DND-41 (cell line): ENCODE measurements at regions not wholly inside any gene's neighbourhood (a gene's known extent, or its start where the extent isn't known, plus 50 kb on each side); places are given as distances from the start of the nearest gene placed in this dataset.

Source experiments
- ATAC-seq: fragments of 200-7000 bp; cut with Tn5 transposase; 3 replicates; pipeline ENCODE4 v1.9.1; 2021; ENCODE audit warnings: low read depth; ENCODE audit not compliant: insufficient read depth
- DNase-seq: peaks from one replicate; pipeline ENCODE4 v3.0.0-alpha.2; 2020
- H2AFZ ChIP-seq: 2 replicates; pipeline ENCODE4 v1.6.0; 2012; ENCODE audit warnings: low read depth, low read length
- H3K27ac ChIP-seq: 2 replicates; pipeline ENCODE4 v1.5.1; 2012; ENCODE audit warnings: low read length, inconsistent platforms
- H3K27me3 ChIP-seq: fragments of 200-600 bp; sonication (generic); 2 replicates; pipeline ENCODE4 v1.6.0; 2012; ENCODE audit warnings: low read length, mild to moderate bottlenecking, inconsistent platforms; ENCODE audit not compliant: insufficient read depth, poor library complexity
- H3K36me3 ChIP-seq: 2 replicates; pipeline ENCODE4 v1.5.1; 2012; ENCODE audit warnings: low read length, inconsistent platforms; ENCODE audit not compliant: insufficient read depth
- H3K4me1 ChIP-seq: 2 replicates; pipeline ENCODE4 v1.5.1; 2012; ENCODE audit warnings: mild to moderate bottlenecking, low read length; ENCODE audit not compliant: insufficient read depth
- H3K4me2 ChIP-seq: 2 replicates; pipeline ENCODE4 v1.6.0; 2012; ENCODE audit warnings: mild to moderate bottlenecking, moderate library complexity, low read length, inconsistent platforms; ENCODE audit not compliant: insufficient read depth
- H3K4me3 ChIP-seq, 2 experiments: fragments of 200-600 bp in 1 of 2; shearing (Covaris generic) in 1 of 2; 2 replicates each; pipeline ENCODE4 v1.5.1; 2012 to 2016; ENCODE audit warnings: inconsistent platforms in 2 of 2, low read length in 2 of 2, mild to moderate bottlenecking in 2 of 2, low read depth in 1 of 2, moderate library complexity in 1 of 2
- H3K79me2 ChIP-seq: 2 replicates; pipeline ENCODE4 v1.6.0; 2012; ENCODE audit warnings: low read length, inconsistent platforms; ENCODE audit not compliant: insufficient read depth
- H3K9ac ChIP-seq: 2 replicates; pipeline ENCODE4 v1.6.0; 2012; ENCODE audit warnings: low read depth, mild to moderate bottlenecking, inconsistent platforms, low read length, moderate library complexity
- H3K9me3 ChIP-seq: 2 replicates; pipeline ENCODE4 v1.5.1; 2012; ENCODE audit warnings: low read length, moderate library complexity, mild to moderate bottlenecking, inconsistent platforms; ENCODE audit not compliant: insufficient read depth, severe bottlenecking
- H4K20me1 ChIP-seq: 2 replicates; pipeline ENCODE4 v1.6.0; 2012; ENCODE audit warnings: low read length; ENCODE audit not compliant: insufficient read depth
- EZH2 ChIP-seq: IDR thresholded peaks from 3 replicates; pipeline ENCODE4 v1.6.1; 2012; ENCODE audit warnings: borderline replicate concordance, low read depth, mild to moderate bottlenecking, moderate library complexity, low read length, inconsistent platforms; ENCODE audit not compliant: severe bottlenecking
- TF ChIP-seq, protein P1 (sequence below): IDR thresholded peaks from 2 replicates; pipeline ENCODE4 v1.5.1; 2012; ENCODE audit warnings: borderline replicate concordance, low read length, moderate library complexity, mild to moderate bottlenecking; ENCODE audit not compliant: poor library complexity, severe bottlenecking; ENCODE audit errors: extremely low read depth

DNA sequence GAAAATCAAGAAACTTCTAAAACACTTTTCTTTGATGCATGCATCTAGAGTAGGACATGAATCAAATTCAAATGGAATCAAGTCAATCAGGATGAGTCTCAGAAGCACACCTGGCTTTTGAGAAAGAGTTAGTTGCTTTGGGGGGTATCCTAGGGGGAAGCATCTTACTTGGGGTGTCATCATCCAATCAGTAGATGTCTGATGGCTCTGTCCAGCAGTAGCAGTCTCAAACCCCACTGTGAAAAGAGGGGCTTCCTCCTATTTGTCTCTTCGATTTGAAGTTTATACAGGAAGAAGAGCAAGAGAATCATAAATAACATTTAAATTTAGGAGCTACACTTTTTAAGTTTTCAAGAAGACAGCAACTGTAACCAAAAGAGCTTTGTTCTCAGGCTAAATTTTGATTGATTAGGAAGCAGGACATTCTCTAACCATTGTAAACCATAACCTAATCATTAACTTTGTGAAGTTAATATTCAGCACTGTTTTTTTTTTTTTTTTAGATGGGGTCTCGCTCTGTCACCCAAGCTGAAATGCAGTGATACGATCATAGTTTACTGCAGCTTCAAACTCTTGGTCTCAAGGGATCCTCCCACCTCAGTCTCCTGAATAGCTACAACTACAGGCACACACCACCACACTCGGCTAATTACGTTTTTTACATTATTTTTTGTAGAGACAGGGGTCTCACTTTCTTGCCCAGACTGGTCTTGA lies 614.7 kb downstream of the CSNK1G3 start:
- Histone ChIP-seq H3K79me2 (no peaks in the 10 kb centered on the region), H2AFZ (no peak overlapping the region), H3K4me3 (no peak overlapping the region), H3K36me3 (no peaks in the 10 kb centered on the region), H3K27me3 (no peaks in the 10 kb centered on the region), H3K27ac (no peak overlapping the region), H3K4me1 (no peaks in the 10 kb centered on the region), H3K9me3 (no peaks in the 10 kb centered on the region), H3K9ac (no peak overlapping the region), H4K20me1 (no peaks in the 10 kb centered on the region), H3K4me2 (no peak overlapping the region)
- no peak for DNase-seq
- no peak for ATAC-seq
- TF ChIP-seq EZH2: no peak
- TF ChIP-seq, protein P1, sequence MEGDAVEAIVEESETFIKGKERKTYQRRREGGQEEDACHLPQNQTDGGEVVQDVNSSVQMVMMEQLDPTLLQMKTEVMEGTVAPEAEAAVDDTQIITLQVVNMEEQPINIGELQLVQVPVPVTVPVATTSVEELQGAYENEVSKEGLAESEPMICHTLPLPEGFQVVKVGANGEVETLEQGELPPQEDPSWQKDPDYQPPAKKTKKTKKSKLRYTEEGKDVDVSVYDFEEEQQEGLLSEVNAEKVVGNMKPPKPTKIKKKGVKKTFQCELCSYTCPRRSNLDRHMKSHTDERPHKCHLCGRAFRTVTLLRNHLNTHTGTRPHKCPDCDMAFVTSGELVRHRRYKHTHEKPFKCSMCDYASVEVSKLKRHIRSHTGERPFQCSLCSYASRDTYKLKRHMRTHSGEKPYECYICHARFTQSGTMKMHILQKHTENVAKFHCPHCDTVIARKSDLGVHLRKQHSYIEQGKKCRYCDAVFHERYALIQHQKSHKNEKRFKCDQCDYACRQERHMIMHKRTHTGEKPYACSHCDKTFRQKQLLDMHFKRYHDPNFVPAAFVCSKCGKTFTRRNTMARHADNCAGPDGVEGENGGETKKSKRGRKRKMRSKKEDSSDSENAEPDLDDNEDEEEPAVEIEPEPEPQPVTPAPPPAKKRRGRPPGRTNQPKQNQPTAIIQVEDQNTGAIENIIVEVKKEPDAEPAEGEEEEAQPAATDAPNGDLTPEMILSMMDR: no peak

DNA sequence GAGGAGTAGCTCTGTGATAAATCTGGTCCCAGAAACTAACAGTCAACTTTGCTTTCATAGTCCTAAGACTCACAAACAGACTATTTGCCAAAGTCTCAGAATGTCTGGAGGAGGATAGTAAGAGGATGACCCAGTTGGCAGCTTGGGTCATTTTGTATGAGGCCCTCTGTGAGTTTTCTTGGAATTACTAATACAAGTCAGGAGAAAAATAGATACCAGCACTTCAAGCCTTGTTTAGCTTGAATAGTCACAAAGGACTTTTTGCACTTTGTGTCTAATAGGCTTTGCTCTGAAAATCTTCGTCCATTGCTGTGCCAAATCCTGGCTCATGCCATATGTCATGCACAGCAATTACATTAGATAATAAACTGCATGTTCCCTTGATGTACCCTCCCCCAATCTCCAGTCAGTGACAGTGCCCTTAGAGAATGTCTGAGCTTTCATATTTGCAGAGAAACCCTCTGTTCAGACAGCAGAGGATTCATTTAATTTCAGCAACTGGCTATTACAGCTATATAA lies 612.8 kb downstream of the CSNK1G3 start:
- TF ChIP-seq, protein P1: no peak
- TF ChIP-seq EZH2: no peak
- H3K9ac ChIP-seq: no peak overlapping the region
- H3K9me3 ChIP-seq: no peaks in the 10 kb centered on the region
- H3K27me3 ChIP-seq: no peaks in the 10 kb centered on the region
- no peaks in the 10 kb centered on the region for H3K36me3 ChIP-seq
- H4K20me1 ChIP-seq: no peaks in the 10 kb centered on the region
- H3K27ac ChIP-seq: no peak overlapping the region
- H3K4me3 ChIP-seq: no peak overlapping the region
- H3K4me1 ChIP-seq: no peaks in the 10 kb centered on the region
- no peak overlapping the region for H3K4me2 ChIP-seq
- no peaks in the 10 kb centered on the region for H3K79me2 ChIP-seq
- no peak for DNase-seq
- no peak for ATAC-seq
- H2AFZ ChIP-seq: no peak overlapping the region

- Histone ChIP-seq H4K20me1 (no peaks in the 10 kb centered on the region), H3K4me1 (no peaks in the 10 kb centered on the region), H3K4me2 (no peak overlapping the region), H3K27me3 (no peaks in the 10 kb centered on the region), H3K4me3 (no peak overlapping the region), H2AFZ (no peak overlapping the region), H3K79me2 (no peaks in the 10 kb centered on the region), H3K36me3 (no peaks in the 10 kb centered on the region), H3K27ac (no peak overlapping the region), H3K9me3 (no peaks in the 10 kb centered on the region), H3K9ac (no peak overlapping the region)
- no peak for TF ChIP-seq EZH2
- TF ChIP-seq, protein P1: no peak
- no peak for DNase-seq
- no peak for ATAC-seq
These were observed 609.2 kb downstream of the CSNK1G3 start for GRCh38 chr5:124121198-124121597.
